ENCODE measurements at regions not wholly inside any gene's neighbourhood (a gene's known extent, or its start where the extent isn't known, plus 50 kb on each side); places are given as distances from the start of the nearest gene placed in this dataset.
"Not testable (repeated sequence)": the region's sequence is repeated elsewhere in the genome, so short reads cannot be mapped to it uniquely, and the experiment has no call there.

DNA sequence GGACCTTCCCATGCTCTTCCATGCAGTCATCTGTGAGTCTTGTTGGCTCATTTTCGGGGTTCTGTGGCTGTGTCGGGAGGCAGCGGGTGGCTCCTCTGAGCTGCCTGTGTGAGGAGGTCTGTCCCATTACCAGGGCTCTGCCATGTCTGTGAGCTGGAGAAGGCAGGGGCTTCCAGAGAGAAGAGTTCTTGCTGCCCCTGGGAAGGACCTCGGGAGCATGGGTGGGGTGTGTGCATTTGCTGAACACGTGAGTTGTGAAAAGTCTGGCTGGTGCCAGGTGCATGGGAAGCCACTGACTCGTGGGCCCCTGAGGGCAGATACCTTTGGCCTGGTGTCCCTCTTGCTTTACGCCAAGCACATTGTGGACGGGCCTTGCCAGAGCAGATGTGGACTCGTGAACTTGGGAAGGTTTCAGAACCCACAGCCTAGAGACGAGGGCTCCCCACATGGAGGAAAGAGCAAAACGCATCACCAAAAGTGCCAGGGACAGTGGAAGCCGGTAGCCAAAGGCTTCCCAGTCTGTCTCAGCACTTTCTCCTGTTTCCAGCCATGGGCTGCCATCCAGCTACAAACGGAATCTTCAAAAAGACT, 1324.5 kb downstream of the BRD1 start:
- no peaks in the 10 kb centered on the region for H3K27me3 ChIP-seq
- no peak overlapping the region for H3K27ac ChIP-seq
- H3K36me3 ChIP-seq, result no peaks in the 10 kb centered on the region
- H3K4me3 ChIP-seq, result no peak overlapping the region
- H3K4me1 ChIP-seq, result no peaks in the 10 kb centered on the region
- no peak for DNase-seq (ENCODE audit: low spot score)
- H3K9me3 ChIP-seq, result no peaks in the 10 kb centered on the region
- TF ChIP-seq, protein P1, sequence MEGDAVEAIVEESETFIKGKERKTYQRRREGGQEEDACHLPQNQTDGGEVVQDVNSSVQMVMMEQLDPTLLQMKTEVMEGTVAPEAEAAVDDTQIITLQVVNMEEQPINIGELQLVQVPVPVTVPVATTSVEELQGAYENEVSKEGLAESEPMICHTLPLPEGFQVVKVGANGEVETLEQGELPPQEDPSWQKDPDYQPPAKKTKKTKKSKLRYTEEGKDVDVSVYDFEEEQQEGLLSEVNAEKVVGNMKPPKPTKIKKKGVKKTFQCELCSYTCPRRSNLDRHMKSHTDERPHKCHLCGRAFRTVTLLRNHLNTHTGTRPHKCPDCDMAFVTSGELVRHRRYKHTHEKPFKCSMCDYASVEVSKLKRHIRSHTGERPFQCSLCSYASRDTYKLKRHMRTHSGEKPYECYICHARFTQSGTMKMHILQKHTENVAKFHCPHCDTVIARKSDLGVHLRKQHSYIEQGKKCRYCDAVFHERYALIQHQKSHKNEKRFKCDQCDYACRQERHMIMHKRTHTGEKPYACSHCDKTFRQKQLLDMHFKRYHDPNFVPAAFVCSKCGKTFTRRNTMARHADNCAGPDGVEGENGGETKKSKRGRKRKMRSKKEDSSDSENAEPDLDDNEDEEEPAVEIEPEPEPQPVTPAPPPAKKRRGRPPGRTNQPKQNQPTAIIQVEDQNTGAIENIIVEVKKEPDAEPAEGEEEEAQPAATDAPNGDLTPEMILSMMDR (IDR thresholded peaks at IDR 0.05), result no peak

DNA sequence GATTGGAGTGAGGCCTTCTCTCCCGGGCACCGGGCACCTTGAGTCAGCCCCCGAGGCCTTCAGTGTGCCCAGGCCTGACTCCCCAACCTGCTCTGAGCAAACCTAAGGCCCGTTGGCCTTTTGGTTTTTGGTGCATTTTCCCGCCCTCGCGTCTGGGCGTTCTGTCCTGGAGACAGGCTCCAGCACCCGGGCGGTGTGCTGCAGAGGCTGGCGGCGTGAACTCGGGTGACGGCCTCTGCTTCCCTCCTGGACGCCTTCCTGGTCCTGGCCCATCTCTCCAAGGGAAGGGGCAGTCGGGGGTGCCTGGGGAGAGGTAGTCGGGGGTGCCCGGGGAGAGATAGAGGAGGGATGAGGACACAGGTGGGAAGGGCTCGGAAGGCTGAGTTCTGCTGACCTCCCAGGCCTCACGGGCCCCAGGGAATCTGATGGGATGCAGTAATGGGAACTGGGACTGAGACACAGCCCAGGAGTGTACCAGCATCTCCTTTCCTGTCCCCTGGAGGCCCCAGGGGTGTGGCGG, 1326.4 kb downstream of the BRD1 start:
- no peak for DNase-seq (ENCODE audit: low spot score)
- Histone ChIP-seq H3K9me3 (no peaks in the 10 kb centered on the region), H3K27me3 (no peaks in the 10 kb centered on the region), H3K4me1 (no peaks in the 10 kb centered on the region), H3K36me3 (no peaks in the 10 kb centered on the region), H3K27ac (no peak overlapping the region), H3K4me3 (no peak overlapping the region)
- TF ChIP-seq, protein P1 (IDR thresholded peaks at IDR 0.05), result no peak

DNA sequence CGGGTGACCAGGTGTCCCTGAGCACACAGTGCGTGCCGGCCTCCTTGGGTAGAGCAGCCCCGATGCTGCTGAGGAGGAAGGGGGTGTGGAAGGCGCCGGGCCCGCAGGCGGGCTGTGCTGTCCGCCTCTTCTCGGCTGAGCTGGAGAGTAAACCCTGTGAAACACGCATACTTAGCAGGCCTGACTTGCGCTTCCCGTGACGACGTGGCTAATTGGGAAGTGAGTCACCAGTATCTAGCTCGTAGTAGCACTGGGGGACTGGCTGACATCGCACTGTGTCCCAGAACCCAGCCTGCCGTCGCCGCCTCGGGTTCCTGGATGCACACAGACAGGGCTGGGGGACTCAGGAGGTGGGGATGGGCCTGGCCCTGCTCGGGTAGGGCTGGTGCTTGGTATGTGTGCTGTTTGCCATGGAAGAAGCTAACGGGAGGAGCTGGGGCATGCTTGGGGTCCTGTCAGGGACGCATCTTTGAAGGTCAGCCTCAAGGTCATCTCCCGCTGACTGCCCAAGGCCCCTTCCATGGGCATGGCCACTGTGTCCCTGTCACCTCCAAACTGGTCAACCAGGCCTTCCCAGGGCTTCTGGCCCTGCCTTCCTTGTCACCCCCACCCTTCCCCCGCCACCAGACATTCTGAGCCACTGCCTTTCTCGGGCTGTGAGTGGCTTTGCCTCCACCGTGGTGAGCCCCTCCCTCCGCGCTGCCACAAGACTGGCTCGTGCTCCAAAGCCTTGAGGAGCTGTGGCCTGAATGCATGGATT, 1327.0 kb downstream of the BRD1 start:
- H3K4me3 ChIP-seq, result no peak overlapping the region
- H3K27me3 ChIP-seq, result no peaks in the 10 kb centered on the region
- no peaks in the 10 kb centered on the region for H3K4me1 ChIP-seq
- DNase-seq (ENCODE audit: low spot score), result no peak
- H3K36me3 ChIP-seq, result no peaks in the 10 kb centered on the region
- TF ChIP-seq, protein P1 (IDR thresholded peaks at IDR 0.05), result no peak
- H3K9me3 ChIP-seq, result no peaks in the 10 kb centered on the region
- no peak overlapping the region for H3K27ac ChIP-seq

DNA sequence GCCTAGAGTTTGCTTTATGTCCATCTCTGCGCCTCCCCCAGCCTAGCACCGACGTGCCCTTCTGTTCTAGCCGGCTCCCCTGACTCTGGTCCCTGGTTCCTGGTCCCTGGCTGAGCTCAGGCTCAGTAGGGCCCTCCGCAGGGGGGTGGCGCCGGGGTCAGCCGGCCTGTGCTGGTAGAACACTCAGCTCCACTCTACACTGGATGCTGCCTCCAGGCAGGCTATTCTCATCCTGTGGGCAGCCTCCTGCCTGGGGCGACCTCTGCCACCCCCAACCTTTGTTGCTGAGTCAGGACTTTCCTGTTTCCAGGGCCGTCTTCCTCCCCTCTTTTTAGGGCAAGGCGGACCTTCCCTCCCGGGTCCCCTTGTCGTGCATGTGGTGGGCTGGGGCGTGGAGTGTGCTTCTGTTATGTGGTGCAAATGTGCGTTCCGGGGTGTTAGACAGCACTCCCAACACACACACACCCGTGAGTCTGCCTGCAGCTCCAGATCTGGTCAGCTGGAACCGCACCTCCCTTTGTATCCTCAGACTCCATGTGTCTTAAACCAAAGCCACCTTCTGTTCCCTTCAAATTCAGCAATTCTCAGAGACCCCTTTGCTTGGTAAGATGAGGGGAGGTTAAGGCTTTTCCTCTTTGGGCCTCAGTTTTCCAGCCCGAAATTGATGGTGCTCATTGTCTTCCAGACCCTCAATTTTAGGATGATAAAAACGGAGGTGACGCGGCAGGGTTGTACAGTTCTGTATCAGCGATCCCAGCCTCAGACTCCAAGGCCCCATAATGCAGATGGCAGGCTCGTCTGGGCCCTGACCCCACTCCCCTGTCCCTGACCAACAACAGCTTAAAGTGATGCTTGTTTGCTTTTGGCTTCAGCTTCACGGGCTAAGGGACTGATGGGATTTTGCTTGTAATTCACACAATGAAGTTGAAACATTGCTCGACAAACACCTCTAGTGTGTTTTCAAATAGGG, 1327.9 kb downstream of the BRD1 start:
- no peaks in the 10 kb centered on the region for H3K27me3 ChIP-seq
- no peak overlapping the region for H3K4me3 ChIP-seq
- H3K4me1 ChIP-seq, result no peaks in the 10 kb centered on the region
- H3K9me3 ChIP-seq, result no peaks in the 10 kb centered on the region
- H3K36me3 ChIP-seq, result no peaks in the 10 kb centered on the region
- H3K27ac ChIP-seq, result no peak overlapping the region
- DNase-seq (ENCODE audit: low spot score), result no peak
- TF ChIP-seq, protein P1 (IDR thresholded peaks at IDR 0.05), result no peak

DNA sequence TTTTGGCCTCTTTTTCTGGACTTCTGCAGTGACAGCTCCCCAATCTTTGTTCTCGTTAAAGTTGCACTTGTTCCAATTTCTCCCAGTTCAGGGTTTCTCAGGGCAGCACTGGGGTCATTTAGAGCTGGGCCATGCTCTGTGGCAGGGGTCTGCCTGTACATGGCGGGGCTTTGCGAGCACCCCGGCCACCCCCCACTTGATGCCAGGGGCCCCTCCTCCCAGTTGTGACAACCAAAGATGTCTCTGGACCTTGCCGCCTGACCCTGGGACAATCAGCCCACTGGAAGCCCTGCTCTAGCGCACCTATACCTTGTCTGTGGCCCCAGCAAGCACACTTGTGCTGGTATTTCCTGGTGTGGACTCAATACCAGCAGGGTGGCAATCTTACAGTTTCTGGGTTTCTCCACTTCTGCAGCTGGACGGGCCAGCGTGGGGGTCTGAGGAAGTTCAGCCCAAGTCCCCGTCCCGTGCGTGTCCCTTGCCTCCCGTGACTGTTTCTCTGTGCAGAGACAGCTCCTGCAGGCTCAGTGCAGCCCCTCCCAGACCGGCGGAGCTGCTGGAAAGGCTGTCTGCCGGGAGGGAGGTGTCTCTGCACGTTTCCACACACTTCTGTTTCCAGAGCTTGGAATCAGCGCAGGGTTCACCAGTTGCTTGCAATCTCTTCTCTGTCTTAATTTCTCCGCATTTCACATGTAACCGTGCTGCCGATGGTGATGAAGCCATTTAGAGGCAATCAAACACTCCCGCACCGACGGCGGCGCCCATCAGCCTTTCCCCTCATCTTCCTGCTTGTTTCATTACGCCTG, 1328.9 kb downstream of the BRD1 start:
- DNase-seq (ENCODE audit: low spot score), result no peak
- no peaks in the 10 kb centered on the region for H3K27me3 ChIP-seq

DNA sequence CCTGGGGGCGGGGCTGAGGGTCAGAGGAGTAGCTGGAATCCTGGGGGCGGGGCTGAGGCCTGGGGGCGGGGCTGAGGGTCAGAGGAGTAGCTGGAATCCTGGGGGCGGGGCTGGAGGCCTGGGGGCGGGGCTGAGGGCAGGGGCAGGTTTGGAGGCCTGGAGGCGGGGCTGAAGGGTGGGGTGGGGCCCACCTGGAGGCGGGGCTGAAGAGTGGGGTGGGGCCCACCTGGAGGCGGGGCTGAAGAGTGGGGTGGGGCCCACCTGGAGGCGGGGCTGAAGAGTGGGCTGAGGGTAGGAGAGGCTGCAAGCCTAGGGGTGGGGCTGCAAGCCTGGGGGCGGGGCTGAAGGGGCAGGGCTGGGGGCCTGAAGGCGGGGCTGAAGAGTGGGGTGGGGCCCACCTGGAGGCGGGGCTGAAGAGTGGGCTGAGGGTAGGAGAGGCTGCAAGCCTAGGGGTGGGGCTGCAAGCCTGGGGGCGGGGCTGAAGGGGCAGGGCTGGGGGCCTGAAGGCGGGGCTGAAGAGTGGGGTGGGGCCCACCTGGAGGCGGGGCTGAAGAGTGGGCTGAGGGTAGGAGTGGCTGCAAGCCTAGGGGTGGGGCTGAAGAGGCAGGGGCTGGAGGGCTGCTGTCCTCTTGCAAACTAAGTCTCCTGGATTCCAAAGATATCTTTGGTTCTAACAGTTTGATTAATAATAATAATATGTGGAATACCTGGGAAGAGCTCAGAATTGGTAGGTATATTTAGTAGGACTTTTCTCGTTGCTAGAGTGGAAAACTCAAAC, 1329.7 kb downstream of the BRD1 start:
- H3K9me3 ChIP-seq; H3K4me3 ChIP-seq; H3K27ac ChIP-seq; DNase-seq (ENCODE audit: low spot score); H3K27me3 ChIP-seq; H3K36me3 ChIP-seq; H3K4me1 ChIP-seq: not testable (repeated sequence)

More for the DNA sequence above, 1328.9 kb downstream of the BRD1 start:
- no peaks in the 10 kb centered on the region for H3K4me1 ChIP-seq
- no peak overlapping the region for H3K27ac ChIP-seq
- H3K4me3 ChIP-seq, result no peak overlapping the region
- H3K36me3 ChIP-seq, result no peaks in the 10 kb centered on the region
- H3K9me3 ChIP-seq, result no peaks in the 10 kb centered on the region
- TF ChIP-seq, protein P1 (IDR thresholded peaks at IDR 0.05), result no peak

Measured in right atrium auricular region (tissue), 2 donors.